ENCODE measurements at regions not wholly inside any gene's neighbourhood (a gene's known extent, or its start where the extent isn't known, plus 50 kb on each side); places are given as distances from the start of the nearest gene placed in this dataset.

- Mint-ChIP-seq H3K36me3 (ENCODE audit: low read depth) (no peaks in the 10 kb centered on the region), H3K9me3 (peaks cover 14% of the 10 kb centered on the region), H3K27ac (no peak overlapping the region), H3K27me3 (no peaks in the 10 kb centered on the region), H3K4me1 (no peaks in the 10 kb centered on the region), H3K4me3 (no peak overlapping the region)
- DNase-seq, result no peak
- ATAC-seq, result no peak
Measured at GRCh38 chr21:20703112-20703767, 295.0 kb upstream of the NCAM2 start.

DNA sequence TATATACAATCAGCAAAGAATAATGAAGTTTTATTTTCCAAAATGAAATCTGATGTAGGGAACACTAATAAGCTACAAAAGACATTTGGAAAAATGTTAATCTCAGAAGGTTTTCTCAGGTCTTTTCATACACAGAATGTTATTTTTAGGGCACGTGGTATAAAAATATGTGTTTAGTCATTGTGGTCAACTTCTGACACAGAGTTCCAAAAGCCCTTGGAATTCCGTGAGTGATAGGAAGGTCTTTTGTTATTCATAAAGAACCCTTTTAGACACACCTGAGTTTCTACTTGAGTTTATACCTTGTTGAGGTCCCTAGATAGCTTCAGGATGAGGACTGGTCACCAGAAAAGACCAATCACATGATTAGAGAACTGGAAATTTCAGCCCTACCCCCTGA is 277.6 kb upstream of the NCAM2 start:
- ATAC-seq (no peak), DNase-seq (no peak)
- no peaks in the 10 kb centered on the region for H3K4me1 Mint-ChIP-seq
- H3K27me3 Mint-ChIP-seq, result no peaks in the 10 kb centered on the region
- no peaks in the 10 kb centered on the region for H3K36me3 Mint-ChIP-seq (ENCODE audit: low read depth)
- peaks cover 13% of the 10 kb centered on the region for H3K9me3 Mint-ChIP-seq
- H3K4me3 Mint-ChIP-seq, result no peak overlapping the region
- H3K27ac Mint-ChIP-seq, result no peak overlapping the region

- Mint-ChIP-seq H3K27me3 (no peaks in the 10 kb centered on the region), H3K36me3 (ENCODE audit: low read depth) (no peaks in the 10 kb centered on the region), H3K4me3 (no peak overlapping the region), H3K9me3 (peaks cover 13% of the 10 kb centered on the region), H3K27ac (no peak overlapping the region), H3K4me1 (no peaks in the 10 kb centered on the region)
- DNase-seq (no peak), ATAC-seq (no peak)
Measured at GRCh38 chr21:20721151-20721550, 277.1 kb upstream of the NCAM2 start.

DNA sequence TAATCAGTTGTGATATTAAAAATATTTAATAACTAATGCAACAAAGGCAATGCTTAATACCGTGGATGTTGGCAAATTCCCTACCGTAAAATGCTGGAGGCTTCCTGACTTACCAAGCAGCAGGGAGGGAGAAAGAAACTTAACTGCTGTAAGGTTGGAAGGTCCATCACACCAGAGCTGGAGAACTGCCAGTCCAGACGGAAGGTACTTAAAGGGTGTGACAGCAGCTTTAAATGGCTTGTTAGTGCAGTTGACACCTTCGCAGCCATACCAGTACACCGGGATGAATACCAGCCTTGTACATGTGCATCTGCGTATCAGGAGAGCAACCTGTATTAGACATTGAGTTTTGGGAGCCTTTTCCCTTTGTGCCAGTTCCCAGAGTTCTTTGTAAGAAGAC is 269.5 kb upstream of the NCAM2 start:
- no peaks in the 10 kb centered on the region for H3K4me1 Mint-ChIP-seq
- no peaks in the 10 kb centered on the region for H3K36me3 Mint-ChIP-seq (ENCODE audit: low read depth)
- no peak overlapping the region for H3K4me3 Mint-ChIP-seq
- ATAC-seq, result no peak
- H3K27me3 Mint-ChIP-seq, result no peaks in the 10 kb centered on the region
- no peak overlapping the region for H3K27ac Mint-ChIP-seq
- peaks cover 5% of the 10 kb centered on the region for H3K9me3 Mint-ChIP-seq
- DNase-seq, result no peak

DNA sequence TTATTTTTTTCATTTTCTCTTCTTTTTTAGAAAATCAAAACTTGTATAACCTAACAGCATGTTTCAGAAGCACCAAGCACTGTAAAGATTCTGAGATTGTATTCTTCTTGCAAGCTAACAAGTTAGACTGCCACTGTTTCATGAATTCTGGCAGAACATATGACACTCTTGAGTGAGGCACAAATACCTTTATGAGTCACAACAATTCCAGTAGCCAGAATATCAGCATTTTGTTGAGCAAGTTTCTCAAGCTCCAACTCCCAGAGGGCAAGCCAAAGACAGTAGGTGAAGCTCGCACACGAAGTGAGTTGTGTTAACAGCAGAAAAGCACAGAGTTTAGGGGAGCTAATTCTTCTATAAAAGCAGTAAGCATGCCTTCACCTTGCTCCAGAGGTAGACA is 268.8 kb upstream of the NCAM2 start:
- ATAC-seq (no peak), DNase-seq (no peak)
- H3K4me3 Mint-ChIP-seq, result no peak overlapping the region
- peaks cover 11% of the 10 kb centered on the region for H3K9me3 Mint-ChIP-seq
- H3K4me1 Mint-ChIP-seq, result no peaks in the 10 kb centered on the region
- H3K27me3 Mint-ChIP-seq, result no peaks in the 10 kb centered on the region
- no peaks in the 10 kb centered on the region for H3K36me3 Mint-ChIP-seq (ENCODE audit: low read depth)
- no peak overlapping the region for H3K27ac Mint-ChIP-seq

DNA sequence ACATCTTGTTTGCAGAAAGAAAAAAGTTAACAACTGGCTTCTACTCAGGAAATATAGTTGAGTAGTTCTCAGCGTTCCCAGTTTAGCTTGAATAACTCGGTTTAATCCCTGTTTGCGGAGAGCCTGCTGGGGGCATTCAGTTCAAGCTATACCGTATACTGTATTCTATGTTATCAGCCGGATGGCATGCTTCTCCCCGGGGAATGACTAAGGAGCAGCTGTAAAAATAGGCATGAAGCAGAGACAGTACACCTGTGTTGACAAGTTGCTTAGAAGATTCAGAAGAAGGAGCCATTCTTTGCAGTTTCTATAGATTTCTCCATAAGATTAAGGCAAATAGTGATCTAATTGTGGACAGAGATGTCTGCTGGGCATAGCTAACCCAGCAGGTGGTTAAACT is 267.8 kb upstream of the NCAM2 start:
- Mint-ChIP-seq H3K4me3 (no peak overlapping the region), H3K9me3 (peaks cover 11% of the 10 kb centered on the region), H3K4me1 (no peaks in the 10 kb centered on the region), H3K36me3 (ENCODE audit: low read depth) (no peaks in the 10 kb centered on the region), H3K27me3 (no peaks in the 10 kb centered on the region), H3K27ac (no peak overlapping the region)
- DNase-seq (no peak), ATAC-seq (no peak)

DNA sequence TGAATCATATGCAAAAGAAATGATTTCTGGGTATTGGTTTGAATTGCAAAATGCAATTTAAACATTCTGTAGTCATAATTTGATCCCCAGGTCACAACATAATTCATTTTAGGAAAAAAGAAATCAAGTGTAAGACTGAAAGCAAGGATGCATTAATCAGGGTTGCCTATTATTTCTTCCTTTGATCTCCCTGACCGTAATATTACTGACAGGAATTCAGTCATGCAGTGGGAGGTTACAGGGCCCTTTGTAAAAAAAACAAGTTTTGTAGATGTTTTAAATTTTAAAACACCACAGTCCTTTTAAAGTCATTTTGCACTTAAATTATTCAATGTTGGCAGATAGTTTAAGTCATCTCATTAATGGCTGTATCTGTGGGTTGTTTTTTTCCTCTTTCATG is 263.0 kb upstream of the NCAM2 start:
- peaks cover 22% of the 10 kb centered on the region for H3K9me3 Mint-ChIP-seq
- H3K27me3 Mint-ChIP-seq, result no peaks in the 10 kb centered on the region
- DNase-seq (no peak), ATAC-seq (no peak)
- no peak overlapping the region for H3K4me3 Mint-ChIP-seq
- no peak overlapping the region for H3K27ac Mint-ChIP-seq
- no peaks in the 10 kb centered on the region for H3K4me1 Mint-ChIP-seq
- H3K36me3 Mint-ChIP-seq (ENCODE audit: low read depth), result no peaks in the 10 kb centered on the region

DNA sequence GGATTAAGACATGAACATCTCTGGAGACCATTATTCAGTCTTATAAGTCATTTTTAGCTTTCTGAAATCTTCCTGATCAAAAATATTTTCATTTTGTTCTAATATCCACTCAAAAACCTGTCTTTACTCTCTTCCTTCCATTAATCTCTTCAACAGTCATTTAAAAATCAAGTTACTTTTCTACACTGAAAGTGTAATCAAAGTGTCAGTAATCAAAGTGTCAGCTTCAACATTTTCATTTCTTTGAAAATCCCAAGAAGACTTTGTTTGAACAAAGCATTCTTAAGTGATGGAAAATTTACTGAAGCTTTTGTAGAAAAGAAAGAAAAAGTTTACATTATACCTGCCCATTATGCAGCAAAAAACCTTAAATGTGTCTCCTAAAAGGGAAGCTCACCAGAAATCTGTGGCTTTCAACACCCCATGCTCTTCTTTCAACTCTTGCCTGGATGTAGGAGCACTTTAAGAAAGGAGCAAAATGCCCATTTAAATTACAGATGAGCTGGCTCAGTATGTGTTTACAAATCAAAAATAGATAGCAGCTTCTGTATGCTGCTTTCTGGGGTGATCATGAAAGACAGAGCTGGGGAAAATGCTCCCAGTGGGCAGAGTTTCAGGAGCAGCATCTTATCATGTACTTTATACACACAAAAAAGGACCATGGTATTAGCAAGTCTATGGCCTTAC is 260.8 kb upstream of the NCAM2 start:
- Mint-ChIP-seq H3K9me3 (peaks cover 22% of the 10 kb centered on the region), H3K27ac (no peak overlapping the region), H3K27me3 (no peaks in the 10 kb centered on the region), H3K4me1 (no peaks in the 10 kb centered on the region), H3K4me3 (no peak overlapping the region), H3K36me3 (ENCODE audit: low read depth) (no peaks in the 10 kb centered on the region)
- DNase-seq (no peak), ATAC-seq (no peak)

- Mint-ChIP-seq H3K4me1 (no peaks in the 10 kb centered on the region), H3K9me3 (peaks cover 17% of the 10 kb centered on the region), H3K36me3 (ENCODE audit: low read depth) (no peaks in the 10 kb centered on the region), H3K4me3 (no peak overlapping the region), H3K27ac (no peak overlapping the region), H3K27me3 (no peaks in the 10 kb centered on the region)
- no peak for DNase-seq
- no peak for ATAC-seq
Measured at GRCh38 chr21:20739421-20739820, 258.8 kb upstream of the NCAM2 start.

- Mint-ChIP-seq H3K4me1 (no peaks in the 10 kb centered on the region), H3K36me3 (ENCODE audit: low read depth) (no peaks in the 10 kb centered on the region), H3K27ac (no peak overlapping the region), H3K27me3 (no peaks in the 10 kb centered on the region), H3K4me3 (no peak overlapping the region), H3K9me3 (peaks cover 17% of the 10 kb centered on the region)
- DNase-seq (no peak), ATAC-seq (no peak)
Measured at GRCh38 chr21:20741445-20741844, 256.8 kb upstream of the NCAM2 start.

DNA sequence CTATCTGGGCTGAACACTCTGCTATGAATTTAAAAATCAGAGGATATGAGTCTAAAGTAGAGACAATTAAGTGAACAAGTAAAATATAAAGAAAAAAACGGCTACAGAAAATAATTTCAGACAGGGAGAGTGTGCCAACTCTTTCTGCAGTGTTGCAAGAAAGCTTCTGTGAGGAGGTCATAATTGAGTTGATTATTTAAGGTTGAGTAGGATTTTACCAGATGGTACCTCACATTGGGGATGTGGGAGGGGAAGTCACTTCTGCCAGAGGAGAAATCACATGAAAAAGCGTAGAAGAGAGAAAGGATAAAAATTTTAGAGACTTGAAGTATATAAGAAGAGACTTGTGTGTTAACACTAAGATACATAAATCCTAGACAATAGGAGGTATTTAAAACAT is 238.0 kb upstream of the NCAM2 start:
- H3K27me3 Mint-ChIP-seq, result no peaks in the 10 kb centered on the region
- no peaks in the 10 kb centered on the region for H3K36me3 Mint-ChIP-seq (ENCODE audit: low read depth)
- ATAC-seq, result no peak
- no peak overlapping the region for H3K27ac Mint-ChIP-seq
- H3K4me1 Mint-ChIP-seq, result no peaks in the 10 kb centered on the region
- no peak for DNase-seq
- no peak overlapping the region for H3K4me3 Mint-ChIP-seq
- peaks cover 21% of the 10 kb centered on the region for H3K9me3 Mint-ChIP-seq

DNA sequence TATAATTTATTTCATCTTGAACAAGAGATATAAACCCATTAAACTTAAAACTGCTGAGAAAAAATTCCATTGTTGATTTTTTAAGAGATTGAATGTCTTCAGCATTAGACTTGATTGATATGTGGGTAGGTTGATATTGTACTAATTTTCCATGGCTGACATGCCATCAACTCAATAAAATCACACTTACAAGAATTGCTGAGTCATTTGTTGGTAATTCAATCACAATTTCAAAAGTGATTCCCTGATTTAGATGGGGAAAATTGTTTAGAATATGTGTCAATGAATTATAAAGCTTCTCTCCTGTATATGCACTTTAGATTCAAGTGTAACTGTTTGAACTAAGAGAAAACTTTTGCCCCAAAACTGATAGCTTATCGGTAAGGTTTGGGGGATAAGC is 223.5 kb upstream of the NCAM2 start:
- no peak for ATAC-seq

DNA sequence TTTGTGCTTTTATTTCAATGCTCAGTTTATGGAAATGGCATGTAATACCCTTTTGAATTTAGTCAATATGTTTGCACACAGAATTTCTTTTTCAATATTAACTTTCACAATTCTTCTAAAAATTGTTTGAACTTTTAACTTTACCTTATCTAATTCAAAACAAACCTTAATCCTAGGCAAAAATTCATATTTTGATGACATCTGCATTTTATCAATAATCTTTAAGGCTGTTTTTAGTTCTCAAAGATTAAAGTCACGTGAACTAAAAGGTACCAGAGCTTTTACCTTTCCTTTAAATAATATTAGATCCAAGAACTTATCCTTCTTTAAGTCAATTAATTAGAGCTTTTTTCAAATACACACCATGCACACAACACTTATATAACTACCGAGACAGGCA is 218.9 kb upstream of the NCAM2 start:
- peaks cover 15% of the 10 kb centered on the region for H3K9me3 Mint-ChIP-seq
- H3K27ac Mint-ChIP-seq, result no peak overlapping the region
- ATAC-seq (no peak), DNase-seq (no peak)
- no peaks in the 10 kb centered on the region for H3K4me1 Mint-ChIP-seq
- no peaks in the 10 kb centered on the region for H3K27me3 Mint-ChIP-seq
- no peak overlapping the region for H3K4me3 Mint-ChIP-seq
- H3K36me3 Mint-ChIP-seq (ENCODE audit: low read depth), result no peaks in the 10 kb centered on the region

More for the DNA sequence above, 223.5 kb upstream of the NCAM2 start:
- no peak overlapping the region for H3K4me3 Mint-ChIP-seq
- no peaks in the 10 kb centered on the region for H3K4me1 Mint-ChIP-seq
- no peak for DNase-seq
- no peak overlapping the region for H3K27ac Mint-ChIP-seq
- H3K36me3 Mint-ChIP-seq (ENCODE audit: low read depth), result no peaks in the 10 kb centered on the region
- no peaks in the 10 kb centered on the region for H3K27me3 Mint-ChIP-seq
- peaks cover 4% of the 10 kb centered on the region for H3K9me3 Mint-ChIP-seq

DNA sequence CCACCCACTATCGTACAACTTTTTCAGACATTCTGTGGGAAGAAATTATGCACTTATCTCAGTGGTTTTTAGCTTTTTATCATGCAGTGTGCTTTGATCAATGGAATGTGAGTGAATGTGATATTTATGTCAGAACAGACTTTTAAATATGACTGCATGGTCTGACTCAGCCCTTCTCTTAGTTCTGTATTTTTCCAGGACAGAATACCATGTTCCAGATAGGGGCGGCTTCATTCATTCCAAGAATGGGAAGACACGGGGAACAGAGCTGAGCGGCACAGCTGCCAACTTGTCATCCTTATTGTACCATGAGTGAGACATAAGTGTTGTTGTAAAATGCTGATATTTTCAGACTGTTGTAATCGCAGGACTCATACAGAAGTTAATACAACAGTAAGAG is 214.6 kb upstream of the NCAM2 start:
- H3K27me3 Mint-ChIP-seq, result no peaks in the 10 kb centered on the region
- DNase-seq (no peak), ATAC-seq (no peak)
- peaks cover 20% of the 10 kb centered on the region for H3K9me3 Mint-ChIP-seq
- no peaks in the 10 kb centered on the region for H3K4me1 Mint-ChIP-seq
- no peaks in the 10 kb centered on the region for H3K36me3 Mint-ChIP-seq (ENCODE audit: low read depth)
- no peak overlapping the region for H3K27ac Mint-ChIP-seq
- H3K4me3 Mint-ChIP-seq, result no peak overlapping the region

- no peak overlapping the region for H3K4me3 Mint-ChIP-seq
- peaks cover 10% of the 10 kb centered on the region for H3K9me3 Mint-ChIP-seq
- H3K4me1 Mint-ChIP-seq, result no peaks in the 10 kb centered on the region
- no peak for ATAC-seq
- no peak overlapping the region for H3K27ac Mint-ChIP-seq
- no peaks in the 10 kb centered on the region for H3K36me3 Mint-ChIP-seq (ENCODE audit: low read depth)
- no peaks in the 10 kb centered on the region for H3K27me3 Mint-ChIP-seq
- no peak for DNase-seq
Measured at GRCh38 chr21:20789729-20790500, 208.3 kb upstream of the NCAM2 start.
